Suppressor macrophage treated with lipopolysaccharide for 4 hours (primary cell): ENCODE measurements at regions not wholly inside any gene's neighbourhood (a gene's known extent, or its start where the extent isn't known, plus 50 kb on each side); places are given as distances from the start of the nearest gene placed in this dataset.

Experiments
- DNase-seq: peaks from one replicate; pipeline ENCODE4 v3.0.0-alpha.2; 2020

GRCh38 chr12:111194703-111195051, 174.2 kb downstream of the PHETA1 start:
- DNase-seq: no peak

DNA sequence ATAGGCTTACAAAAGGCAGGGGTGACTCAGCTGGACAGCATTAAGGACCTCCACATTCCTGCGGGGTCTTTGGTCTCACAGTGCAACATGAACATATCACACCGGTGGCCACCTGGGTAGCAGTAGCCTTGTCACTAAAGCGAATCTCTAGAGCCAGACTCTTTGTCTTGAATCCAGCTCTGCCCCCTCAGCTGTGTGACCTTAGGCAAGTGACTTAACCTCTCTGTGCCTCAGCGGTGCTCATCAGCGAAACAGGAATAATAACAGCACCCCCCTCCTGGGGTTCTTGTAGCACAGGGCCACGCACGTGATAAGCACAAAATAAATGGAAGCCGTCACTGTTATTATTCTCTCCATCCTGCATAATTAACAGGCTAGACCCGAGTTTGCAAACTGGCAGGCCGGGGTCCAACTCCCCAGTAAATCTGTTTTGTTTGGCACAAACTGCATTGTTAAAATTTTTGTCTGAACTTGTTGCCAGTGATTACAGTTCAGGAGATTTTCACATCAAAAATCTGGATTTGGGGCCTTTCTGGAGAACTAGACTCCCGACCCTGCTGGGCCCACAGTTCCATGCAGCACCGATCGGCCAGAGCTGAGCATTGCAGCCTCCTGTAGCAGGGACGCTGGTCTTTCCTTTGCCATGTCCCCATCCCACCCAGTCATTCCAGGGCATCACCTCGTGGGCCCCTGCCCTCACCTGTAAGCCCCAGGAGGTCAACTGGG, 174.8 kb downstream of the PHETA1 start:
- DNase-seq: no peak

- DNase-seq: no peak
These were observed 175.4 kb downstream of the PHETA1 start for GRCh38 chr12:111193496-111193895.

DNA sequence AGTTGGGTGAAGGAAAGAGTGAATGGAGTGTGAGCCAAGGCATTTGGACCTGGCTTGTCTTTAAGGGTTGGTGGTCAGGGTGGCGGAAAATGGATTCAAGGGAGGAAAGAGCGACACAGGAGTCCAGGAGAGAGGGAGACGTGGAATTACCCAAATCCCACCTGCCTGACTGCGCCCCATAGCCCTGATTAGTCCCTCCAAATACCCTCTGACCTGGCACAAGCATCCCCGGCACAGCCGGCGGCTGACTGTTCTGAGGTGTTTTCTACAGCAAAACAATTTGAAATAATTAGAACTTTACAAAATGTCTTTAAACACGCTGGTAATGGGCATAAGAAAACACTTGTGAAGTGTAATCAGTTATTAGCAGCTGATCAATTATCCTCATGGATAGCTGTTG, 175.8 kb downstream of the PHETA1 start:
- no peak for DNase-seq

GRCh38 chr12:111192647-111193046, 176.2 kb downstream of the PHETA1 start:
- peak; percentile 29 for DNase-seq

- no peak for DNase-seq
These were observed 178.0 kb downstream of the PHETA1 start for GRCh38 chr12:111190741-111191526.

- DNase-seq: no peak
These were observed 179.1 kb downstream of the PHETA1 start for GRCh38 chr12:111189792-111190191.

GRCh38 chr12:111188436-111188835, 180.5 kb downstream of the PHETA1 start:
- no peak for DNase-seq

GRCh38 chr12:111186347-111186746, 182.5 kb downstream of the PHETA1 start:
- no peak for DNase-seq

DNA sequence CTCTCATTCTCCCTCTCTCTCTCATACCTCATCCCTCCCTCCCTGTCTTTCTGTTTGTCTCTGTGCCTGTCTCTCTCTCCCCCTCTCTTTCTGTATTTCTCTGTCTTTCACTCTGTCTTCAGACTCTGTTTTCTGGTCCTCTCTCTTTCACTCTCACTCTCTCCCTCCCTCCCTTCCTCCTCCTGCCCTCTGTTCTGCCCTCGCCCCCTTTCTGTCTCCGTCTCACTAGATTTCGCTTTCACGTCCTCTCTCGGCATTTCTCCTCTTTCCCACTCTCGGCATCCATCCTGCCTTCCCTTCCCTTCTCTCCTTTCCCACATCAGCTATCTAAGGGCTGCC, 183.0 kb downstream of the PHETA1 start:
- no peak for DNase-seq

GRCh38 chr12:111185206-111185888, 183.5 kb downstream of the PHETA1 start:
- no peak for DNase-seq

- no peak for DNase-seq
These were observed 184.7 kb downstream of the PHETA1 start for GRCh38 chr12:111184161-111184560.

DNA sequence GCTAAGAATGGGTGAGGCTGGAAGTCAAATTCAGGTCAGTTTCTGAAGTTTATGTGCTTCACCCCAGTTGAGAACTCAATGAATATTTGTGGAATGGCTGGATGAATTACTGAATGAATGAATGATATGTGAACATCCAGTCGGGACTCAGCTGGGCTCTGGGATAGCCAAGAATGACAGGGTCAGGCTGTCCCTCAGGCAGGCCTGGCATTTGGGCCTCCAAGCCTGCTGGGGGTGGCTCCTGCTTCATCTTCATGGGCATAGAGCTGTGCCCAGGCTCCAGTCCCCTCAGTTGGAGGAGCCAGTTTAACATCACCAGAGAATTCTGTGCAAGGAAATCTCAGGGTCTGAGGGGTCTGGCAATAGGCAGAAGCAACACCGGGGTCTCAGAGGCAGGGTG, 185.8 kb downstream of the PHETA1 start:
- DNase-seq: no peak

GRCh38 chr12:111182382-111182781, 186.5 kb downstream of the PHETA1 start:
- DNase-seq: no peak

DNA sequence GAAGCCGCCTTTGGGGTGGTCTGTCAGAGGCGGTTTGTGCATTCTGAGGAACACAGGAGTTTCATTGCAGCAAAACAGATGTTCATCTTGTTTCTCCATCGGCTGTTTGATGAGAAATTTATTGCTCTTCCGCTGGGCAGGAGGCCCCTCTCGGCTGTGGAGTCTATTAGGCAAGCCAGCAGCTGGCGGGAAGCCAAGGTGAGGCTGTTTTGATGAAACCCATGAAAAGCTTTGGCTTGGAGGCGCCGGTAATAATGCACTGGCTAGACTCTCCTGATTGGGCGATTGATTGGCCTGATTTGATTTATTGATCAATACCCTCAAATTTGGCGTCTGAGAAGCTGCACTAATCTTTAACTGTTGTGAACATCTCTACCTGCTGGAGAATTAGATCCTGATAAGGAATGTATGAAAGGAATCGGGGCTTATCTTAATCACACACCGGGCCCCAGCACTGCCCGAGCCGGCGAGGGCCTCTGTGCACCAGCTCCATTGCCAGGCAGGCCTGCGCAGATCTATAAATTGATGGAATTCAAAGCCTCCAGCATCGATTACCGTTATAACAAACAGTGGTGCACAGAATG, 187.7 kb downstream of the PHETA1 start:
- DNase-seq: peak; percentile 57

GRCh38 chr12:111180426-111181142, 188.3 kb downstream of the PHETA1 start:
- no peak for DNase-seq

DNA sequence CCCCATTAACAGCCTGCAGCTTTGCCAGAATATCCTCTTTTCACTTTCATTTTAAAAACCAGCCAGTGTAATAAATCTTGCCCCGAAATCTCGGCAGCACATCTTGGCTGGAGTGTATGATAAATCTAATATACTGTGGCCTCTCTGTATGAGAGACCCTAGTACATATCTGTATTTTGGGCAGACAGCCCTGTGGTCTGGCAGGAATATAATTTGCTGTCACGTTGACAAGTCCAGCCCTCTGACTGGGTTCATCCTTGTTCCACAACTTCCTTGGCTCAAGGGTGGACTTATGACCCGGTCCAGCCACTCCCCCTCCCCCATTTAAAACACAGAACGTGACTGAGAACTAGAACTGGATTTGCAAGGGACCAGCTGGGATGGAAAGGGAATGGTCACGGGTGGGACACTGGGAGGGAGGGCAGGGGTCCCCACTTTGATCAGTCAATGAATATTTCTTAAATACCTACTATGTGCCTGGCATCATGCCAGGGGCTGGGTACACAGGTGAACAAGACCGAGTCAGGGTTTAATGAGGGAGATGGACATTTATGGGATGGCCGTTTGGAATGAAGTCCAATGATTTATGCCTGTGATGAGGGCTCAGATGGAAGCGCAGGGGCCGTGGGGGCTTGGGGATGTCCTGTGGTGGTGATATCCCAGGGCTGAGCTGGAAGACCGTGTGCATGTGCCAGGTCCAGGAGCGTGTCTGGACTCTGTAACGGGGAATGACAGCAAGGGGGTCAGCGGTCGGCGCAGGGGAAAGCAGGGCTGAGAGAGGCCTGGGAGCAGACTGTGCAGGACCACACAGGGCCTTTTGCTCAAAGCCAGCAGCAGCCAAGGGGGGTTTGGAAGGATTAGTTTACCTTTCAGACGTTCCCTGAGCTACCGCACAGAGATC, 190.5 kb downstream of the PHETA1 start:
- no peak for DNase-seq

- DNase-seq: peak; percentile 57
These were observed 193.3 kb downstream of the PHETA1 start for GRCh38 chr12:111175396-111176094.

- DNase-seq: no peak
These were observed 193.9 kb downstream of the PHETA1 start for GRCh38 chr12:111174961-111175345.

GRCh38 chr12:111174251-111174960, 194.5 kb downstream of the PHETA1 start:
- no peak for DNase-seq

- DNase-seq: no peak
These were observed 195.1 kb downstream of the PHETA1 start for GRCh38 chr12:111173836-111174235.
